ENCODE measurements at regions not wholly inside any gene's neighbourhood (a gene's known extent, or its start where the extent isn't known, plus 50 kb on each side); places are given as distances from the start of the nearest gene placed in this dataset.

DNA sequence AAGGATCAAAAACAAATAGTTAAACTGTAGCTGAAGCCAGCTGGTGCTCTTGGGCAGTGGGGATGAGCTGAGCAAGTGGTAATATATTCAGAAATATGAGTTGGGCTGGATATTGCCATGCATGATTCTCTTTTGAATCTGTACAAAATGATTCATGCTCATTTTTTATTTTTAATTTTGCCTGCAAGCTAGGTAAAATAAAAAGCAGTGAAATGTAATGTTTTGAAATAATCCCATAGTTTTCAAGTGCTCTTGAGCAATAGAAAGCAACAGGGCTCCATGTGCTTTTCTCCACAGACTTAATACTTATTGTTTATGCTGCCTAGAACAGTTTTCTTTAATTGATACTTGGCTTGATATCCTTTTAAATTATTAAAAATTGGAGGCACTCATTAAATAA is 489.3 kb downstream of the TLE4 start:
- H3K4me3 ChIP-seq (ENCODE audit: low read depth, low read length), result no peak overlapping the region
- TF ChIP-seq POLR2A (IDR thresholded peaks at IDR 0.05; ENCODE audit: extremely low read depth, insufficient read length) (no peak), CTCF (IDR thresholded peaks at IDR 0.05; ENCODE audit: low read depth, low read length) (no peak), MYC (IDR thresholded peaks at IDR 0.05; ENCODE audit: low read depth, low read length) (no peak), MAX (IDR thresholded peaks at IDR 0.05; ENCODE audit: low read depth, low read length) (no peak)
- no peak for DNase-seq (ENCODE audit: low read depth)

DNA sequence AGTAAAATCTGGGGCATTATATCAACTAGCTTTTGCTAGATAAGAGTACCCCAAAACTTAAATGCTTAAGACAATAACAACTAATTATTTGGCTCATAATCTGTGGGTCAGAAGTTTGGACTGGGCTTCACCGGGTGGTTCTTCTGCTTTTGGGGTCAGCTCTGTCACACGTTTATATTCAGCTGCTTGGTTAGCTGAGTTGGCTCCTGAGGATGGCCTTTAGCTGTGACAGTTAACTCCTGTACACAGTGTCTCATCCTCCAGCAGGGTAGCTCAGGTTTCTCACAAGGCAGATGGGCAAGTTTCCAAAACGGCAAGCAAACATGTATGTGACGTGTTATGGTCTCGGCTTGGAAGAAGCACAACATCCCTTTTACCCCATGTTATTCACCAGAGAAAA is 488.2 kb downstream of the TLE4 start:
- H3K4me3 ChIP-seq (ENCODE audit: low read depth, low read length), result no peak overlapping the region
- TF ChIP-seq MYC (IDR thresholded peaks at IDR 0.05; ENCODE audit: low read depth, low read length), result no peak
- no peak for DNase-seq (ENCODE audit: low read depth)

DNA sequence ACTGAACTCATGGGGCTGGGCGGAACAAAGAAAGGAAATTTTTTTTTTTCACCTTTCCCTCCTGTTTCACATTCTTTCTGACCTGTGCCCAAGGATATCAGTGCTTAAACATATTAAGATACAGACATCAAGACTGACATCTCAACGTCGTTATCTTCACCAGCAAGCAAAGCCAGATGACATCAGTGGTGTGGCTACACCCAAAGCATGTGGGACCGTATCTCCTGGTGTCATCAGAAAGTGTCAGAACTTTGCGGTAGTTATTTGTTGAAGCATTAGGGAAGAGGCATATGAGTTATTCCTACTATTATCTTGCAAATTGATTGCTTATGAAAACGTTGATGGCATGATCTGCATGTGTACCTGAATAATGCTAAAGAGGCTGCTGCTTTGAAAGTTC is 487.4 kb downstream of the TLE4 start:
- DNase-seq (ENCODE audit: low read depth), result no peak
- no peak overlapping the region for H3K4me3 ChIP-seq (ENCODE audit: low read depth, low read length)
- TF ChIP-seq CTCF (IDR thresholded peaks at IDR 0.05; ENCODE audit: low read depth, low read length) (no peak), POLR2A (IDR thresholded peaks at IDR 0.05; ENCODE audit: extremely low read depth, insufficient read length) (no peak), MYC (IDR thresholded peaks at IDR 0.05; ENCODE audit: low read depth, low read length) (no peak), MAX (IDR thresholded peaks at IDR 0.05; ENCODE audit: low read depth, low read length) (no peak)

- DNase-seq (ENCODE audit: low read depth), result no peak
- H3K4me3 ChIP-seq (ENCODE audit: low read depth, low read length), result no peak overlapping the region
- TF ChIP-seq MYC (IDR thresholded peaks at IDR 0.05; ENCODE audit: low read depth, low read length) (no peak), POLR2A (IDR thresholded peaks at IDR 0.05; ENCODE audit: extremely low read depth, insufficient read length) (no peak), MAX (IDR thresholded peaks at IDR 0.05; ENCODE audit: low read depth, low read length) (no peak), CTCF (IDR thresholded peaks at IDR 0.05; ENCODE audit: low read depth, low read length) (no peak)
Measured at GRCh38 chr9:80052830-80053229, 481.1 kb downstream of the TLE4 start.

- no peak for TF ChIP-seq CTCF (IDR thresholded peaks at IDR 0.05; ENCODE audit: low read depth, low read length)
- no peak for TF ChIP-seq MAX (IDR thresholded peaks at IDR 0.05; ENCODE audit: low read depth, low read length)
- no peak overlapping the region for H3K4me3 ChIP-seq (ENCODE audit: low read depth, low read length)
- no peak for DNase-seq (ENCODE audit: low read depth)
Measured at GRCh38 chr9:80049096-80049782, 477.5 kb downstream of the TLE4 start.

GRCh38 chr9:80046481-80046880 is 474.7 kb downstream of the TLE4 start:
- TF ChIP-seq POLR2A (IDR thresholded peaks at IDR 0.05; ENCODE audit: extremely low read depth, insufficient read length) (no peak), CTCF (IDR thresholded peaks at IDR 0.05; ENCODE audit: low read depth, low read length) (no peak), MYC (IDR thresholded peaks at IDR 0.05; ENCODE audit: low read depth, low read length) (no peak), MAX (IDR thresholded peaks at IDR 0.05; ENCODE audit: low read depth, low read length) (no peak)
- no peak for DNase-seq (ENCODE audit: low read depth)
- no peak overlapping the region for H3K4me3 ChIP-seq (ENCODE audit: low read depth, low read length)
